ENCODE measurements at regions not wholly inside any gene's neighbourhood (a gene's known extent, or its start where the extent isn't known, plus 50 kb on each side); places are given as distances from the start of the nearest gene placed in this dataset.

- no peak for TF ChIP-seq CTCF (IDR thresholded peaks at IDR 0.05; ENCODE audit: low read depth, low read length)
- no peak overlapping the region for H3K4me3 ChIP-seq (replicated peaks in 1 of 2; ENCODE audit: low read depth in 2 of 2, low read length in 2 of 2)
- peak in 1 of 2 donors; percentile 43 for DNase-seq (ENCODE audit: low read depth in 2 of 2)
These were observed 258.3 kb downstream of the NFATC2 start for GRCh38 chr20:51284176-51284575.

DNA sequence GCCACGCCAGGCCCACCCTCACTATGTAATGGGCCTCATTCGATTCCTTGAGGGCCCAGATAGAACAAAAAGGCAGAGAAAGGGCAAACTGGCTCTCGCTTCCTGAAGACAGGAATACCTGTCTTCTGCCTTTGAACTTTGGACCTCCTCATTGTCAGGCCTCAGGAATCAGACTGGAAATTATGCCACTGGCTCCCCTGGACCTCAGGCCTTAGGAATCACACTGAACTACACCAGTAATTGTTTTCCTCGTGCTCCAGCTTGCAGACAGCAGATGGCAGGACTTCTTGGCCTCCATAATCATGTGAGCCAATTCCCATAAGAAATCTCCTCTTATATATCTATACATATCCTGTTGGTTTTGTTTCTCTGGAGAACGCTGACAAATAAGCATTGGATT lies 258.6 kb upstream of the KCNG1 start:
- no peak overlapping the region for H3K4me3 ChIP-seq (replicated peaks in 1 of 2; ENCODE audit: low read depth in 2 of 2, low read length in 2 of 2)
- no peak for DNase-seq (ENCODE audit: low read depth in 2 of 2)
- TF ChIP-seq CTCF (IDR thresholded peaks at IDR 0.05; ENCODE audit: low read depth, low read length), result no peak

DNA sequence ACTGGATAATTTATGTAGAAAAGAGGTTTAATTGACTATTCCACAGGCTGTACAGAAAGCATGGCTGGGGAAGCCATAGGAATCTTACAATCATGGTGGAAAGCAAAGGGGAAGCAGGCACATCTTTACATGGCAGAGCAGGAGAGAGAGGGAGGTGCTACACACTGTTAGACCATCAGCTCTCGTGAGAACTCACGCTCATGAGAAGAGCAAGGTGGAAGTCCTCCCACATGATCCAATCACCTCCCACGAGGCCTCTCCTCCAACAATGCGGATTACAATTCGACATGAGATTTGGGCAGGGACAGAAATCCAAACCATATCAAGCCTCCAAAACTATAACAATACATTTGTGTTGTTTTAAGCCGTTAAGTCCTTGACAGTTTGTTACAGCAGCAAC lies 257.1 kb upstream of the KCNG1 start:
- no peak for DNase-seq (ENCODE audit: low read depth in 2 of 2)
- no peak for TF ChIP-seq CTCF (IDR thresholded peaks at IDR 0.05; ENCODE audit: low read depth, low read length)
- no peak overlapping the region for H3K4me3 ChIP-seq (replicated peaks in 1 of 2; ENCODE audit: low read depth in 2 of 2, low read length in 2 of 2)

- TF ChIP-seq CTCF (IDR thresholded peaks at IDR 0.05; ENCODE audit: low read depth, low read length), result no peak
- no peak overlapping the region for H3K4me3 ChIP-seq (replicated peaks in 1 of 2; ENCODE audit: low read depth in 2 of 2, low read length in 2 of 2)
- DNase-seq (ENCODE audit: low read depth in 2 of 2), result no peak
These were observed 255.1 kb upstream of the KCNG1 start for GRCh38 chr20:51277961-51278360.

- TF ChIP-seq CTCF (IDR thresholded peaks at IDR 0.05; ENCODE audit: low read depth, low read length), result no peak
- DNase-seq (ENCODE audit: low read depth in 2 of 2), result no peak
- no peak overlapping the region for H3K4me3 ChIP-seq (replicated peaks in 1 of 2; ENCODE audit: low read depth in 2 of 2, low read length in 2 of 2)
These were observed 253.4 kb upstream of the KCNG1 start for GRCh38 chr20:51276296-51276695.

GRCh38 chr20:51275826-51276225 lies 252.9 kb upstream of the KCNG1 start:
- H3K4me3 ChIP-seq (replicated peaks in 1 of 2; ENCODE audit: low read depth in 2 of 2, low read length in 2 of 2), result no peak overlapping the region
- no peak for TF ChIP-seq CTCF (IDR thresholded peaks at IDR 0.05; ENCODE audit: low read depth, low read length)
- peak; percentile 63 to 74 for DNase-seq (ENCODE audit: low read depth in 2 of 2)

DNA sequence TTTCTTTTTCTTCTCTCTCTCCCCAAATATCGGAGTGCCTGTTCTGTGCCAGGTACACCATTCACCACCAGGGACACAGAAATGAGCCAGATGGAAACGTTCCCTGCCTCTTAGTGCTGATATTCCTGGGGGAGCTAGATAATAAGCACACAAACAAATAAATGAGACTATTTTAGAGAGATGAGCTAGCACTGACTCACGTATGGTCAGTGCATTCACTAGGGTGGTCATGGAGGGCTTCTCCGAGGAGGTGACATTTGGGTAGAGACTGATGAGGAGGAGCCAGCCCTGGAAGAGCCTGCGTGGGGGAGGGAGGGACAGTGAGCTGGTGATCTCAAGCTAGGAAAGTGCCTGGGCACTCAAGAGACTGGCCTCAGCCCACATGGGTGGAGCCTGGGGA lies 252.3 kb upstream of the KCNG1 start:
- DNase-seq (ENCODE audit: low read depth in 2 of 2), result peak in 1 of 2 donors; percentile 51
- H3K4me3 ChIP-seq (replicated peaks in 1 of 2; ENCODE audit: low read depth in 2 of 2, low read length in 2 of 2), result no peak overlapping the region
- peak; percentile 18 for TF ChIP-seq CTCF (IDR thresholded peaks at IDR 0.05; ENCODE audit: low read depth, low read length)

Measured in cardiac fibroblast (primary cell).